ENCODE measurements at regions not wholly inside any gene's neighbourhood (a gene's known extent, or its start where the extent isn't known, plus 50 kb on each side); places are given as distances from the start of the nearest gene placed in this dataset.

DNA sequence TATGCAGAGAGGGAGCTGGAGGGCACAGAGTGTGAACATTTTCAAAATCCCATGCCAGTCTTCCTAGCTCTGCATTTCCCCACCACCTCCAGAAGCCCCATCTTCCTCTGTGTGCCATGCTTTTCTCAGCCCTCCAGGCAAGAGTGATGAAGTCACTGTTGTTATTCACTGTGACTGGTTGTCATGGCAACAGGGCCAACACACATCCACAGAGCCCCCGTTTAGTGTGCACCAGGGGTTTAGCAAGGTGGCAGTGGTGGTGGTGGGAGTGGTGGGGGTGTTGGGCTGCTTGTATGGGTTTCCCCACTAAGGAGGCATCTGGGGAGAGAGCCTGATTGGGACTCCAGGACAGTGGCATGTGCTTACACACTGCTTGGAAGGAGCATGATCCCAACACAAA lies 309.9 kb upstream of the ASIC2 start:
- ATAC-seq (ENCODE audit: low read depth) = no peak
- Histone ChIP-seq H2BK5ac (ENCODE audit: low read depth, low read length, poor library complexity, severe bottlenecking) (no peak overlapping the region), H3K27me3 (ENCODE audit: control insufficient read depth, insufficient read depth, low read length) (no peaks in the 10 kb centered on the region), H3K9me1 (ENCODE audit: insufficient read depth, low read length) (no peaks in the 10 kb centered on the region), H4K20me1 (ENCODE audit: insufficient read depth, low read length) (no peaks in the 10 kb centered on the region), H3K79me1 (ENCODE audit: low read depth in 1 of 2, low read length in 2 of 2) (no peaks in the 10 kb centered on the region), H2BK120ac (ENCODE audit: low read depth, low read length) (no peak overlapping the region), H2AK5ac (ENCODE audit: low read depth, low read length) (no peak overlapping the region), H3K14ac (replicated peaks; ENCODE audit: low read depth, low read length) (no peak overlapping the region), H4K5ac (ENCODE audit: low read depth, low read length) (no peak overlapping the region), H3K36me3 (ENCODE audit: control insufficient read depth, insufficient read depth, low read length) (no peaks in the 10 kb centered on the region), H3K4me2 (ENCODE audit: low read depth, low read length) (no peak overlapping the region), H3K4ac (ENCODE audit: low read depth, low read length) (no peak overlapping the region), H3K9me3 (ENCODE audit: control insufficient read depth, insufficient read depth, low read length) (peaks cover 14% of the 10 kb centered on the region), H3K9ac (ENCODE audit: low read depth, low read length) (no peak overlapping the region), H4K8ac (ENCODE audit: low read depth in 2 of 2, low read length in 2 of 2) (no peak overlapping the region), H3K27ac (ENCODE audit: insufficient read depth, low read length) (no peak overlapping the region), H3K4me3 (ENCODE audit: insufficient read depth, low read depth, low read length) (no peak overlapping the region), H2AFZ (replicated peaks; ENCODE audit: low read length, poor library complexity) (no peak overlapping the region), H2BK20ac (ENCODE audit: low read depth, low read length) (no peak overlapping the region), H3K4me1 (ENCODE audit: control insufficient read depth, insufficient read depth, low read length) (no peaks in the 10 kb centered on the region), H3K56ac (ENCODE audit: extremely low read depth, insufficient read depth, low read length) (no peak overlapping the region), H4K91ac (ENCODE audit: insufficient read depth, low read depth, low read length) (no peak overlapping the region), H2AK9ac (replicated peaks; ENCODE audit: low read depth, low read length, poor library complexity) (no peak overlapping the region), H3K18ac (ENCODE audit: low read depth, low read length) (no peak overlapping the region), H3K23ac (ENCODE audit: low read depth, low read length) (no peak overlapping the region), H2BK15ac (ENCODE audit: low read depth, low read length) (no peak overlapping the region)
- in situ Hi-C loops (cut with MboI; ENCODE audit: low sequenced_read_pairs) = no loop called here
- TF ChIP-seq CHD1 (IDR thresholded peaks at IDR 0.05; ENCODE audit: low read depth, low read length) (no peak), FOS (IDR thresholded peaks at IDR 0.05; ENCODE audit: low read depth, low read length) (no peak), MAFK (IDR thresholded peaks at IDR 0.05; ENCODE audit: low read depth, low read length) (no peak), POLR2A (IDR thresholded peaks at IDR 0.05; ENCODE audit: low read depth, low read length) (no peak), RAD21 (IDR thresholded peaks at IDR 0.05; ENCODE audit: low read length) (no peak), SMC3 (IDR thresholded peaks at IDR 0.05; ENCODE audit: low read depth, low read length) (no peak), NFE2L2 (IDR thresholded peaks at IDR 0.05; ENCODE audit: low read depth, low read length) (no peak), MXI1 (IDR thresholded peaks at IDR 0.05; ENCODE audit: borderline replicate concordance, low read depth, low read length) (no peak), MAZ (IDR thresholded peaks at IDR 0.05; ENCODE audit: borderline replicate concordance, low read depth, low read length) (no peak), BHLHE40 (IDR thresholded peaks at IDR 0.05; ENCODE audit: low read depth, low read length) (no peak), CEBPB (IDR thresholded peaks at IDR 0.05; ENCODE audit: low read depth, low read length) (no peak)
- TF ChIP-seq, protein P1, sequence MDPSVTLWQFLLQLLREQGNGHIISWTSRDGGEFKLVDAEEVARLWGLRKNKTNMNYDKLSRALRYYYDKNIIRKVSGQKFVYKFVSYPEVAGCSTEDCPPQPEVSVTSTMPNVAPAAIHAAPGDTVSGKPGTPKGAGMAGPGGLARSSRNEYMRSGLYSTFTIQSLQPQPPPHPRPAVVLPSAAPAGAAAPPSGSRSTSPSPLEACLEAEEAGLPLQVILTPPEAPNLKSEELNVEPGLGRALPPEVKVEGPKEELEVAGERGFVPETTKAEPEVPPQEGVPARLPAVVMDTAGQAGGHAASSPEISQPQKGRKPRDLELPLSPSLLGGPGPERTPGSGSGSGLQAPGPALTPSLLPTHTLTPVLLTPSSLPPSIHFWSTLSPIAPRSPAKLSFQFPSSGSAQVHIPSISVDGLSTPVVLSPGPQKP (IDR thresholded peaks at IDR 0.05; ENCODE audit: borderline replicate concordance, low read depth, low read length) = no peak
- TF ChIP-seq, protein P2, sequence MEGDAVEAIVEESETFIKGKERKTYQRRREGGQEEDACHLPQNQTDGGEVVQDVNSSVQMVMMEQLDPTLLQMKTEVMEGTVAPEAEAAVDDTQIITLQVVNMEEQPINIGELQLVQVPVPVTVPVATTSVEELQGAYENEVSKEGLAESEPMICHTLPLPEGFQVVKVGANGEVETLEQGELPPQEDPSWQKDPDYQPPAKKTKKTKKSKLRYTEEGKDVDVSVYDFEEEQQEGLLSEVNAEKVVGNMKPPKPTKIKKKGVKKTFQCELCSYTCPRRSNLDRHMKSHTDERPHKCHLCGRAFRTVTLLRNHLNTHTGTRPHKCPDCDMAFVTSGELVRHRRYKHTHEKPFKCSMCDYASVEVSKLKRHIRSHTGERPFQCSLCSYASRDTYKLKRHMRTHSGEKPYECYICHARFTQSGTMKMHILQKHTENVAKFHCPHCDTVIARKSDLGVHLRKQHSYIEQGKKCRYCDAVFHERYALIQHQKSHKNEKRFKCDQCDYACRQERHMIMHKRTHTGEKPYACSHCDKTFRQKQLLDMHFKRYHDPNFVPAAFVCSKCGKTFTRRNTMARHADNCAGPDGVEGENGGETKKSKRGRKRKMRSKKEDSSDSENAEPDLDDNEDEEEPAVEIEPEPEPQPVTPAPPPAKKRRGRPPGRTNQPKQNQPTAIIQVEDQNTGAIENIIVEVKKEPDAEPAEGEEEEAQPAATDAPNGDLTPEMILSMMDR (conservative IDR thresholded peaks at IDR 0.05; ENCODE audit: low read depth, low read length) = no peak
- TF ChIP-seq, protein P3, sequence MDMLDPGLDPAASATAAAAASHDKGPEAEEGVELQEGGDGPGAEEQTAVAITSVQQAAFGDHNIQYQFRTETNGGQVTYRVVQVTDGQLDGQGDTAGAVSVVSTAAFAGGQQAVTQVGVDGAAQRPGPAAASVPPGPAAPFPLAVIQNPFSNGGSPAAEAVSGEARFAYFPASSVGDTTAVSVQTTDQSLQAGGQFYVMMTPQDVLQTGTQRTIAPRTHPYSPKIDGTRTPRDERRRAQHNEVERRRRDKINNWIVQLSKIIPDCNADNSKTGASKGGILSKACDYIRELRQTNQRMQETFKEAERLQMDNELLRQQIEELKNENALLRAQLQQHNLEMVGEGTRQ (IDR thresholded peaks at IDR 0.05; ENCODE audit: low read depth, low read length) = no peak
- WGBS, 2 experiments (ENCODE audit: extremely low coverage in 2 of 2, insufficient read length in 1 of 2) = no CpG with 5 or more reads among the region's 1 CpG
- no peak for DNase-seq
- intact Hi-C loops (cut with micrococcal nuclease) = no loop called here
- CTCF ChIA-PET = no interaction called here
- dilution Hi-C loops (cut with HindIII; ENCODE audit: low sequenced_read_pairs, unreplicated experiment) = no loop called here
- no TSS peak for BruUV-seq (replicated peaks)
- POLR2A ChIA-PET (ENCODE audit: unreplicated experiment) = no interaction called here

All from IMR-90 (cell line).